ENCODE measurements at regions not wholly inside any gene's neighbourhood (a gene's known extent, or its start where the extent isn't known, plus 50 kb on each side); places are given as distances from the start of the nearest gene placed in this dataset.

DNA sequence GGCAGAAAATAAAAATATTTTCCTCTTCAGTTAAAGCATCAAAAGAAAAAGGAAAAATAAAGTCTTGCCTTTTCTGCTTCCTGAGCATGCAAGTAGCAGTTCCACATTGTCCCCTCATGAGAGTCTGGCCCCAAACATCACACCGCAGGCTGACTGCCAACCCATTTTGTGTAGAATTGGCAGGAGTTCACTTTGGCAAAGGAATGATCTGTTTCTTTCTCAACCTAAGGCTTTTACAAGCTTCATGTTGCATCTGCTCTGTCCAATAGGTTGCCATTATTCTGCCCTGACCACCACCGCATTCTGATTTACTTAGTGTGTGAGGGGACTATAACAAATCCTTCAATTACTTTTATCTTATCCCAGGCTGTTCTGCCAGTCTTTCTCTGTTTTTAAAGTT, 249.5 kb downstream of the ISL1 start:
- TF ChIP-seq, protein P1, sequence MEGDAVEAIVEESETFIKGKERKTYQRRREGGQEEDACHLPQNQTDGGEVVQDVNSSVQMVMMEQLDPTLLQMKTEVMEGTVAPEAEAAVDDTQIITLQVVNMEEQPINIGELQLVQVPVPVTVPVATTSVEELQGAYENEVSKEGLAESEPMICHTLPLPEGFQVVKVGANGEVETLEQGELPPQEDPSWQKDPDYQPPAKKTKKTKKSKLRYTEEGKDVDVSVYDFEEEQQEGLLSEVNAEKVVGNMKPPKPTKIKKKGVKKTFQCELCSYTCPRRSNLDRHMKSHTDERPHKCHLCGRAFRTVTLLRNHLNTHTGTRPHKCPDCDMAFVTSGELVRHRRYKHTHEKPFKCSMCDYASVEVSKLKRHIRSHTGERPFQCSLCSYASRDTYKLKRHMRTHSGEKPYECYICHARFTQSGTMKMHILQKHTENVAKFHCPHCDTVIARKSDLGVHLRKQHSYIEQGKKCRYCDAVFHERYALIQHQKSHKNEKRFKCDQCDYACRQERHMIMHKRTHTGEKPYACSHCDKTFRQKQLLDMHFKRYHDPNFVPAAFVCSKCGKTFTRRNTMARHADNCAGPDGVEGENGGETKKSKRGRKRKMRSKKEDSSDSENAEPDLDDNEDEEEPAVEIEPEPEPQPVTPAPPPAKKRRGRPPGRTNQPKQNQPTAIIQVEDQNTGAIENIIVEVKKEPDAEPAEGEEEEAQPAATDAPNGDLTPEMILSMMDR (IDR thresholded peaks at IDR 0.05): no peak
- TF ChIP-seq POLR2A (IDR thresholded peaks at IDR 0.05): no peak

All from body of pancreas (tissue), 4 donors.